Activated effector memory CD4-positive, alpha-beta T cell treated with anti-CD3 and anti-CD28 coated beads, Interleukin-2, amount 50 U/mL, for 16 hours (primary cell): ENCODE measurements at regions not wholly inside any gene's neighbourhood (a gene's known extent, or its start where the extent isn't known, plus 50 kb on each side); places are given as distances from the start of the nearest gene placed in this dataset.

ENCODE experiments used
- DNase-seq: peaks from one replicate; pipeline ENCODE4 v3.0.0-alpha.2; 2020

GRCh38 chr17:68185820-68186219 lies 62.0 kb upstream of the AMZ2 start:
- DNase-seq = no peak

GRCh38 chr17:68190495-68190894 lies 57.3 kb upstream of the AMZ2 start:
- DNase-seq = no peak

GRCh38 chr17:68195667-68196393 lies 52.0 kb upstream of the AMZ2 start:
- DNase-seq = peak; percentile 69

GRCh38 chr17:68196394-68197090 lies 51.3 kb upstream of the AMZ2 start:
- no peak for DNase-seq

GRCh38 chr17:68197091-68197996 lies 50.5 kb upstream of the AMZ2 start:
- DNase-seq = peak; percentile 83

- peak; percentile 74 for DNase-seq
Measured at GRCh38 chr17:68197997-68198930, 49.6 kb upstream of the AMZ2 start.
